Liver (tissue), 7 donors: ENCODE measurements at regions not wholly inside any gene's neighbourhood (a gene's known extent, or its start where the extent isn't known, plus 50 kb on each side); places are given as distances from the start of the nearest gene placed in this dataset.

Experiments
- DNase-seq: peaks from one replicate; pipeline ENCODE4 v3.0.0-alpha.2; 2017; ENCODE audit warnings: low spot score
- H3K27ac ChIP-seq, 2 donors: one replicate each; pipeline ENCODE4 v1.7.0; 2013; ENCODE audit warnings: inconsistent platforms in 2 of 2, low read length in 2 of 2, control low read depth in 1 of 2, low read depth in 1 of 2, mild to moderate bottlenecking in 1 of 2
- H3K27me3 ChIP-seq, 4 donors: one replicate each; pipeline versions ENCODE4 v1.6.1 to v1.7.0; 2013; ENCODE audit warnings: low read length in 3 of 4, inconsistent platforms in 1 of 4, mild to moderate bottlenecking in 1 of 4, moderate library complexity in 1 of 4; ENCODE audit not compliant: control insufficient read depth in 4 of 4, insufficient read depth in 4 of 4
- H3K36me3 ChIP-seq, 4 donors: one replicate each; pipeline versions ENCODE4 v1.6.1 to v1.7.0; 2013; ENCODE audit warnings: low read length in 3 of 4, mild to moderate bottlenecking in 3 of 4, low read depth in 1 of 4, moderate library complexity in 1 of 4; ENCODE audit not compliant: control insufficient read depth in 4 of 4, insufficient read depth in 3 of 4
- H3K4me1 ChIP-seq, 4 donors: one replicate each; pipeline versions ENCODE4 v1.6.1 to v1.7.0; 2013; ENCODE audit warnings: low read length in 3 of 4, mild to moderate bottlenecking in 3 of 4, moderate library complexity in 1 of 4; ENCODE audit not compliant: control insufficient read depth in 4 of 4, insufficient read depth in 4 of 4
- H3K4me3 ChIP-seq, 3 donors: one replicate each; pipeline versions ENCODE4 v1.6.1 to v1.7.0; 2013; ENCODE audit warnings: low read length in 3 of 3, control low read depth in 1 of 3, low read depth in 1 of 3, mild to moderate bottlenecking in 1 of 3
- H3K9ac ChIP-seq, 2 donors: one replicate each; pipeline ENCODE4 v1.7.0; 2013; ENCODE audit warnings: low read length in 2 of 2, mild to moderate bottlenecking in 2 of 2, moderate library complexity in 2 of 2, control low read depth in 1 of 2, low read depth in 1 of 2
- H3K9me3 ChIP-seq, 4 donors: one replicate each; pipeline versions ENCODE4 v1.6.1 to v1.7.0; 2013; ENCODE audit warnings: low read length in 3 of 4; ENCODE audit not compliant: control insufficient read depth in 4 of 4
- EGR1 ChIP-seq, 2 donors: IDR thresholded peaks; 2 replicates each; pipeline ENCODE4 v1.6.1; 2016 to 2018; ENCODE audit warnings: antibody characterized with exemption in 2 of 2, low read depth in 2 of 2
- FOXA1 ChIP-seq: IDR thresholded peaks from 2 replicates; pipeline ENCODE4 v1.6.1; 2016; ENCODE audit warnings: antibody characterized with exemption
- GABPA ChIP-seq, 2 donors: IDR thresholded peaks in 1 of 2; conservative IDR thresholded peaks in 1 of 2; 2 replicates each; pipeline ENCODE4 v1.6.1; 2016; ENCODE audit warnings: antibody characterized with exemption in 2 of 2, mild to moderate bottlenecking in 1 of 2, moderate library complexity in 1 of 2
- HNF4A ChIP-seq, 2 donors: conservative IDR thresholded peaks; 2 replicates each; pipeline ENCODE4 v1.6.1; 2016; ENCODE audit warnings: antibody characterized with exemption in 2 of 2, mild to moderate bottlenecking in 2 of 2
- HNF4G ChIP-seq: IDR thresholded peaks from 2 replicates; pipeline ENCODE4 v1.6.1; 2016; ENCODE audit warnings: antibody characterized with exemption
- RXRA ChIP-seq, 2 donors: IDR thresholded peaks; 2 replicates each; pipeline ENCODE4 v1.6.1; 2017 to 2018; ENCODE audit warnings: antibody characterized with exemption in 2 of 2, mild to moderate bottlenecking in 1 of 2
- SP1 ChIP-seq: IDR thresholded peaks from 2 replicates; pipeline ENCODE4 v1.6.1; 2018; ENCODE audit warnings: antibody characterized with exemption, mild to moderate bottlenecking
- YY1 ChIP-seq: IDR thresholded peaks from 2 replicates; pipeline ENCODE4 v1.6.1; 2016; ENCODE audit warnings: antibody characterized with exemption, mild to moderate bottlenecking
- WGBS: extraction: QIAGEN DNeasy Blood & Tissue Kit; methylation state at CpG from one replicate; pipeline ENCODE4 v1.1.7; 2013; 5-methylcytosine and 5-hydroxymethylcytosine counted together
- TF ChIP-seq, protein P1 (sequence below): IDR thresholded peaks from 2 replicates; pipeline ENCODE4 v1.6.1; 2016; ENCODE audit warnings: antibody characterized with exemption, mild to moderate bottlenecking
- TF ChIP-seq, protein P2 (sequence below): IDR thresholded peaks from 2 replicates; pipeline ENCODE4 v1.6.1; 2016; ENCODE audit warnings: antibody characterized with exemption
- TF ChIP-seq, protein P3 (sequence below): IDR thresholded peaks from 2 replicates; pipeline ENCODE4 v1.6.1; 2016; ENCODE audit warnings: antibody characterized with exemption
- donor health status: healthy.
- donor health status: healthy.
- donor health status: healthy.
- donor health status: healthy.

DNA sequence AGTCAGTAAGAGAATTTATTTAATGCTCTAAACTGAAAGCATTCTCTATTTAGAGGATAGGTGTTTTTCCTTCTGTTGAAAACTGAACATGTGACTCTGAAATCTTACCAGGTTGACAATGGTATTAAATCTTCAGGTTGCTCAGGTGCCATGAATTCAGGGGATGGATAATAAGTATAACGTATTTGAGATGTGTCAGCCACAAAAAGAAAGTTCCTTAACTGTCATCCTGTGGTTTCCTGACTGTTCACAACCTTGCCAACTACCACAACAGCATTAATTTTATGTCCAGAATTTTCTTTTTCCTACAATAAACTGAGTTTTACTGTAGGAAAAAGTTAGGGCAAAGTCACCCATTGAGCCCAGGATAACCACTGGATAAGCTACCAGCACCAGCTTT is 243.3 kb upstream of the PSMD7 start:
- Histone ChIP-seq H3K9me3 (peaks cover 0 to 4% (median 0%) of the 10 kb centered on the region in 4 donors), H3K4me3 (no peak overlapping the region), H3K36me3 (no peaks in the 10 kb centered on the region), H3K27ac (no peak overlapping the region), H3K27me3 (peaks cover 0 to 3% (median 0%) of the 10 kb centered on the region in 4 donors), H3K9ac (no peak overlapping the region), H3K4me1 (no peaks in the 10 kb centered on the region)
- WGBS: 64% methylated on average over 1 of the region's 1 CpG
- DNase-seq: no peak
- no peak for TF ChIP-seq HNF4A (conservative IDR thresholded peaks at IDR 0.05)
- TF ChIP-seq, protein P1, sequence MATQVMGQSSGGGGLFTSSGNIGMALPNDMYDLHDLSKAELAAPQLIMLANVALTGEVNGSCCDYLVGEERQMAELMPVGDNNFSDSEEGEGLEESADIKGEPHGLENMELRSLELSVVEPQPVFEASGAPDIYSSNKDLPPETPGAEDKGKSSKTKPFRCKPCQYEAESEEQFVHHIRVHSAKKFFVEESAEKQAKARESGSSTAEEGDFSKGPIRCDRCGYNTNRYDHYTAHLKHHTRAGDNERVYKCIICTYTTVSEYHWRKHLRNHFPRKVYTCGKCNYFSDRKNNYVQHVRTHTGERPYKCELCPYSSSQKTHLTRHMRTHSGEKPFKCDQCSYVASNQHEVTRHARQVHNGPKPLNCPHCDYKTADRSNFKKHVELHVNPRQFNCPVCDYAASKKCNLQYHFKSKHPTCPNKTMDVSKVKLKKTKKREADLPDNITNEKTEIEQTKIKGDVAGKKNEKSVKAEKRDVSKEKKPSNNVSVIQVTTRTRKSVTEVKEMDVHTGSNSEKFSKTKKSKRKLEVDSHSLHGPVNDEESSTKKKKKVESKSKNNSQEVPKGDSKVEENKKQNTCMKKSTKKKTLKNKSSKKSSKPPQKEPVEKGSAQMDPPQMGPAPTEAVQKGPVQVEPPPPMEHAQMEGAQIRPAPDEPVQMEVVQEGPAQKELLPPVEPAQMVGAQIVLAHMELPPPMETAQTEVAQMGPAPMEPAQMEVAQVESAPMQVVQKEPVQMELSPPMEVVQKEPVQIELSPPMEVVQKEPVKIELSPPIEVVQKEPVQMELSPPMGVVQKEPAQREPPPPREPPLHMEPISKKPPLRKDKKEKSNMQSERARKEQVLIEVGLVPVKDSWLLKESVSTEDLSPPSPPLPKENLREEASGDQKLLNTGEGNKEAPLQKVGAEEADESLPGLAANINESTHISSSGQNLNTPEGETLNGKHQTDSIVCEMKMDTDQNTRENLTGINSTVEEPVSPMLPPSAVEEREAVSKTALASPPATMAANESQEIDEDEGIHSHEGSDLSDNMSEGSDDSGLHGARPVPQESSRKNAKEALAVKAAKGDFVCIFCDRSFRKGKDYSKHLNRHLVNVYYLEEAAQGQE: no peak
- TF ChIP-seq RXRA (IDR thresholded peaks at IDR 0.05): no peak
- no peak for TF ChIP-seq EGR1 (IDR thresholded peaks at IDR 0.05; ENCODE audit: low read depth in 2 of 2)
- no peak for TF ChIP-seq YY1
- no peak for TF ChIP-seq SP1
- TF ChIP-seq GABPA (IDR thresholded peaks at IDR 0.05 in 1 of 2, conservative IDR thresholded peaks at IDR 0.05 in 1 of 2): no peak
- TF ChIP-seq, protein P2, sequence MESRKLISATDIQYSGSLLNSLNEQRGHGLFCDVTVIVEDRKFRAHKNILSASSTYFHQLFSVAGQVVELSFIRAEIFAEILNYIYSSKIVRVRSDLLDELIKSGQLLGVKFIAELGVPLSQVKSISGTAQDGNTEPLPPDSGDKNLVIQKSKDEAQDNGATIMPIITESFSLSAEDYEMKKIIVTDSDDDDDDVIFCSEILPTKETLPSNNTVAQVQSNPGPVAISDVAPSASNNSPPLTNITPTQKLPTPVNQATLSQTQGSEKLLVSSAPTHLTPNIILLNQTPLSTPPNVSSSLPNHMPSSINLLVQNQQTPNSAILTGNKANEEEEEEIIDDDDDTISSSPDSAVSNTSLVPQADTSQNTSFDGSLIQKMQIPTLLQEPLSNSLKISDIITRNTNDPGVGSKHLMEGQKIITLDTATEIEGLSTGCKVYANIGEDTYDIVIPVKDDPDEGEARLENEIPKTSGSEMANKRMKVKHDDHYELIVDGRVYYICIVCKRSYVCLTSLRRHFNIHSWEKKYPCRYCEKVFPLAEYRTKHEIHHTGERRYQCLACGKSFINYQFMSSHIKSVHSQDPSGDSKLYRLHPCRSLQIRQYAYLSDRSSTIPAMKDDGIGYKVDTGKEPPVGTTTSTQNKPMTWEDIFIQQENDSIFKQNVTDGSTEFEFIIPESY: no peak
- TF ChIP-seq, protein P3, sequence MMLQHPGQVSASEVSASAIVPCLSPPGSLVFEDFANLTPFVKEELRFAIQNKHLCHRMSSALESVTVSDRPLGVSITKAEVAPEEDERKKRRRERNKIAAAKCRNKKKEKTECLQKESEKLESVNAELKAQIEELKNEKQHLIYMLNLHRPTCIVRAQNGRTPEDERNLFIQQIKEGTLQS: no peak
- no peak for TF ChIP-seq FOXA1
- TF ChIP-seq HNF4G: no peak

DNA sequence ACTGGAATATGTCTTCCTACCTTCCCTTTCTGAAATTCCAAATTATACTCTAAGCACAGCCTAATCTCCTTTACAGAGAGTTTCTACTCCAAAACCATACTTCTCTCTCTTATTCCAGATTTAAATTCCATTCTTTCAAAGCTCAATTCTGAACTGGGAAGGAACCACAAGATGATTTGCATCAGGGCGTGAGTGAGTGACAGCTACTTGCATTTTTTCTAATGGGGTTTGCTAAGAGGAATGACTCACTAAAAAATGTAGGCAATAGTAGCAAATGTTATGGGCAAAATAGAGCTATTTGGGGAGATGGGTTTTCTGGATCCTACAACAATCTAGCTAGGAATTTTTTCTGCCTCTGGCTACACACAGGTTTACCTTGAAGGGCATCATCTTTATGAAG is 244.6 kb upstream of the PSMD7 start:
- no peak overlapping the region for H3K27ac ChIP-seq
- peaks cover 0 to 3% (median 0%) of the 10 kb centered on the region in 4 donors for H3K27me3 ChIP-seq
- H3K9me3 ChIP-seq: peaks cover 0 to 4% (median 0%) of the 10 kb centered on the region in 4 donors
- WGBS: 77% methylated on average over 1 of the region's 1 CpG
- H3K9ac ChIP-seq: no peak overlapping the region
- TF ChIP-seq, protein P3: no peak
- no peak for TF ChIP-seq SP1
- TF ChIP-seq, protein P1: no peak
- no peaks in the 10 kb centered on the region for H3K4me1 ChIP-seq
- no peak overlapping the region for H3K4me3 ChIP-seq
- no peaks in the 10 kb centered on the region for H3K36me3 ChIP-seq
- DNase-seq: no peak
